ENCODE measurements at regions not wholly inside any gene's neighbourhood (a gene's known extent, or its start where the extent isn't known, plus 50 kb on each side); places are given as distances from the start of the nearest gene placed in this dataset.

GRCh38 chr6:153804755-153805330 is 234.2 kb upstream of the OPRM1 start:
- TF ChIP-seq, protein P1, sequence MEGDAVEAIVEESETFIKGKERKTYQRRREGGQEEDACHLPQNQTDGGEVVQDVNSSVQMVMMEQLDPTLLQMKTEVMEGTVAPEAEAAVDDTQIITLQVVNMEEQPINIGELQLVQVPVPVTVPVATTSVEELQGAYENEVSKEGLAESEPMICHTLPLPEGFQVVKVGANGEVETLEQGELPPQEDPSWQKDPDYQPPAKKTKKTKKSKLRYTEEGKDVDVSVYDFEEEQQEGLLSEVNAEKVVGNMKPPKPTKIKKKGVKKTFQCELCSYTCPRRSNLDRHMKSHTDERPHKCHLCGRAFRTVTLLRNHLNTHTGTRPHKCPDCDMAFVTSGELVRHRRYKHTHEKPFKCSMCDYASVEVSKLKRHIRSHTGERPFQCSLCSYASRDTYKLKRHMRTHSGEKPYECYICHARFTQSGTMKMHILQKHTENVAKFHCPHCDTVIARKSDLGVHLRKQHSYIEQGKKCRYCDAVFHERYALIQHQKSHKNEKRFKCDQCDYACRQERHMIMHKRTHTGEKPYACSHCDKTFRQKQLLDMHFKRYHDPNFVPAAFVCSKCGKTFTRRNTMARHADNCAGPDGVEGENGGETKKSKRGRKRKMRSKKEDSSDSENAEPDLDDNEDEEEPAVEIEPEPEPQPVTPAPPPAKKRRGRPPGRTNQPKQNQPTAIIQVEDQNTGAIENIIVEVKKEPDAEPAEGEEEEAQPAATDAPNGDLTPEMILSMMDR (IDR thresholded peaks at IDR 0.05; ENCODE audit: poor library complexity, severe bottlenecking), result no peak
- no peak for TF ChIP-seq EZH2 (IDR thresholded peaks at IDR 0.05; ENCODE audit: borderline replicate concordance, insufficient read depth, low read length, poor library complexity, severe bottlenecking)
- no peak for TF ChIP-seq RAD21 (conservative IDR thresholded peaks at IDR 0.05)
- no peak for TF ChIP-seq POLR2AphosphoS5 (IDR thresholded peaks at IDR 0.05)

Data from neural cell (in vitro differentiated cells).